HepG2 (cell line): ENCODE measurements at regions not wholly inside any gene's neighbourhood (a gene's known extent, or its start where the extent isn't known, plus 50 kb on each side); places are given as distances from the start of the nearest gene placed in this dataset.

Experiments
- DPF2 ChIP-seq: sonication (generic); formaldehyde crosslinking; IDR thresholded peaks from 2 replicates; pipeline ENCODE4 v1.4.0; 2020; ENCODE audit warnings: mild to moderate bottlenecking, low read depth, missing genetic modification reagents, borderline replicate concordance
- GABPA ChIP-seq, 2 experiments: IDR thresholded peaks; 2 replicates each; pipeline ENCODE4 v1.6.1; 2011 to 2016; ENCODE audit warnings: low read depth in 2 of 2, low read length in 1 of 2, missing biosample characterization in 1 of 2, missing genetic modification characterization in 1 of 2
- NFE2L2 ChIP-seq: fragments of 150-350 bp; IDR thresholded peaks from 2 replicates; pipeline ENCODE4 v1.6.1; 2014; ENCODE audit warnings: low read length
- TAF1 ChIP-seq: sonication (generic); formaldehyde crosslinking; IDR thresholded peaks from 2 replicates; pipeline ENCODE4 v1.4.0; 2020; ENCODE audit warnings: missing genetic modification reagents
- TOE1 ChIP-seq: sonication (generic); formaldehyde crosslinking; IDR thresholded peaks from 2 replicates; pipeline ENCODE4 v1.4.0; 2020; ENCODE audit warnings: mild to moderate bottlenecking, missing genetic modification reagents
- ZBTB33 ChIP-seq: sonication (generic); formaldehyde crosslinking; IDR thresholded peaks from 2 replicates; pipeline ENCODE4 v1.4.0; 2020; ENCODE audit warnings: missing genetic modification reagents

- TF ChIP-seq TOE1 (CRISPR knock-in tag) = no peak
- TF ChIP-seq DPF2 (CRISPR knock-in tag) = no peak
- TF ChIP-seq GABPA (IDR thresholded peaks at IDR 0.05; ENCODE audit: low read depth, low read length) = no peak
- no peak for TF ChIP-seq GABPA (CRISPR knock-in tag; IDR thresholded peaks at IDR 0.05; ENCODE audit: low read depth)
- TF ChIP-seq TAF1 (CRISPR knock-in tag) = no peak
- TF ChIP-seq NFE2L2 = no peak
- TF ChIP-seq ZBTB33 = no peak
Observed at GRCh38 chr5:99771296-99771695, 763.9 kb upstream of the FAM174A start.
